Neuron (in vitro differentiated cells): ENCODE measurements at regions not wholly inside any gene's neighbourhood (a gene's known extent, or its start where the extent isn't known, plus 50 kb on each side); places are given as distances from the start of the nearest gene placed in this dataset.
"Not testable (repeated sequence)": the region's sequence is repeated elsewhere in the genome, so short reads cannot be mapped to it uniquely, and the experiment has no call there.

Source experiments
- H2AFZ ChIP-seq: one replicate; pipeline ENCODE4 v1.6.1; 2013; ENCODE audit warnings: low read depth, mild to moderate bottlenecking, inconsistent platforms, low read length, moderate library complexity
- H3K27me3 ChIP-seq: one replicate; pipeline ENCODE4 v1.6.1; 2013; ENCODE audit warnings: low read length; ENCODE audit not compliant: insufficient read depth
- H3K36me3 ChIP-seq: one replicate; pipeline ENCODE4 v1.6.1; 2013; ENCODE audit warnings: low read length; ENCODE audit not compliant: insufficient read depth
- H3K4me1 ChIP-seq: one replicate; pipeline ENCODE4 v1.6.1; 2013; ENCODE audit warnings: low read length; ENCODE audit not compliant: insufficient read depth
- H3K4me3 ChIP-seq: 2 replicates; pipeline ENCODE4 v1.5.1; 2013; ENCODE audit warnings: mild to moderate bottlenecking, low read length, moderate library complexity
- H3K9me3 ChIP-seq: one replicate; pipeline ENCODE4 v1.6.1; 2013; ENCODE audit warnings: low read length

- Histone ChIP-seq H3K9me3 (no peaks in the 10 kb centered on the region), H3K4me1 (no peaks in the 10 kb centered on the region), H3K27me3 (no peaks in the 10 kb centered on the region), H3K4me3 (no peak overlapping the region), H3K36me3 (no peaks in the 10 kb centered on the region), H2AFZ (no peak overlapping the region)
These were observed 389.1 kb upstream of the ANKRD30A start for GRCh38 chr10:36736311-36736710.

- H3K27me3 ChIP-seq, H3K4me1 ChIP-seq, H3K9me3 ChIP-seq, H3K36me3 ChIP-seq, H2AFZ ChIP-seq, H3K4me3 ChIP-seq: not testable (repeated sequence)
These were observed 390.8 kb upstream of the ANKRD30A start for GRCh38 chr10:36734590-36734989.

- H2AFZ ChIP-seq: no peak overlapping the region
- no peaks in the 10 kb centered on the region for H3K9me3 ChIP-seq
- H3K36me3 ChIP-seq: no peaks in the 10 kb centered on the region
- no peak overlapping the region for H3K4me3 ChIP-seq
- no peaks in the 10 kb centered on the region for H3K4me1 ChIP-seq
- H3K27me3 ChIP-seq: no peaks in the 10 kb centered on the region
These were observed 395.1 kb upstream of the ANKRD30A start for GRCh38 chr10:36730316-36730715.

GRCh38 chr10:36728626-36729025 lies 396.8 kb upstream of the ANKRD30A start:
- Histone ChIP-seq H2AFZ (no peak overlapping the region), H3K36me3 (no peaks in the 10 kb centered on the region), H3K4me3 (no peak overlapping the region), H3K27me3 (no peaks in the 10 kb centered on the region), H3K4me1 (peaks cover 3% of the 10 kb centered on the region), H3K9me3 (no peaks in the 10 kb centered on the region)

GRCh38 chr10:36725581-36726520 lies 399.5 kb upstream of the ANKRD30A start:
- Histone ChIP-seq H3K27me3 (no peaks in the 10 kb centered on the region), H2AFZ (no peak overlapping the region), H3K4me3 (no peak overlapping the region), H3K4me1 (peaks cover 3% of the 10 kb centered on the region), H3K36me3 (no peaks in the 10 kb centered on the region), H3K9me3 (no peaks in the 10 kb centered on the region)

GRCh38 chr10:36722777-36723176 lies 402.6 kb upstream of the ANKRD30A start:
- Histone ChIP-seq H3K36me3 (no peaks in the 10 kb centered on the region), H3K4me1 (peaks cover 3% of the 10 kb centered on the region), H3K4me3 (no peak overlapping the region), H2AFZ (no peak overlapping the region), H3K27me3 (no peaks in the 10 kb centered on the region), H3K9me3 (no peaks in the 10 kb centered on the region)

GRCh38 chr10:36721871-36722270 lies 403.5 kb upstream of the ANKRD30A start:
- no peaks in the 10 kb centered on the region for H3K36me3 ChIP-seq
- no peaks in the 10 kb centered on the region for H3K27me3 ChIP-seq
- H3K4me3 ChIP-seq: no peak overlapping the region
- H2AFZ ChIP-seq: no peak overlapping the region
- no peaks in the 10 kb centered on the region for H3K9me3 ChIP-seq
- peaks cover 3% of the 10 kb centered on the region for H3K4me1 ChIP-seq

GRCh38 chr10:36720895-36721294 lies 404.5 kb upstream of the ANKRD30A start:
- H3K27me3 ChIP-seq: no peaks in the 10 kb centered on the region
- no peaks in the 10 kb centered on the region for H3K36me3 ChIP-seq
- H2AFZ ChIP-seq: no peak overlapping the region
- no peak overlapping the region for H3K4me3 ChIP-seq
- H3K4me1 ChIP-seq: peaks cover 3% of the 10 kb centered on the region
- H3K9me3 ChIP-seq: no peaks in the 10 kb centered on the region

- Histone ChIP-seq H3K4me3 (no peak overlapping the region), H3K9me3 (no peaks in the 10 kb centered on the region), H2AFZ (no peak overlapping the region), H3K4me1 (no peaks in the 10 kb centered on the region), H3K27me3 (no peaks in the 10 kb centered on the region), H3K36me3 (no peaks in the 10 kb centered on the region)
These were observed 408.3 kb upstream of the ANKRD30A start for GRCh38 chr10:36717118-36717517.

- H3K36me3 ChIP-seq: no peaks in the 10 kb centered on the region
- no peak overlapping the region for H3K4me3 ChIP-seq
- H3K9me3 ChIP-seq: no peaks in the 10 kb centered on the region
- H3K4me1 ChIP-seq: no peaks in the 10 kb centered on the region
- no peak overlapping the region for H2AFZ ChIP-seq
- no peaks in the 10 kb centered on the region for H3K27me3 ChIP-seq
These were observed 409.1 kb upstream of the ANKRD30A start for GRCh38 chr10:36716291-36716690.

GRCh38 chr10:36712695-36713094 lies 412.7 kb upstream of the ANKRD30A start:
- no peaks in the 10 kb centered on the region for H3K27me3 ChIP-seq
- H2AFZ ChIP-seq: no peak overlapping the region
- H3K9me3 ChIP-seq: no peaks in the 10 kb centered on the region
- no peaks in the 10 kb centered on the region for H3K36me3 ChIP-seq
- no peak overlapping the region for H3K4me3 ChIP-seq
- no peaks in the 10 kb centered on the region for H3K4me1 ChIP-seq

GRCh38 chr10:36711361-36711760 lies 414.0 kb upstream of the ANKRD30A start:
- H3K9me3 ChIP-seq: no peaks in the 10 kb centered on the region
- no peaks in the 10 kb centered on the region for H3K4me1 ChIP-seq
- no peak overlapping the region for H2AFZ ChIP-seq
- no peaks in the 10 kb centered on the region for H3K36me3 ChIP-seq
- no peak overlapping the region for H3K4me3 ChIP-seq
- H3K27me3 ChIP-seq: no peaks in the 10 kb centered on the region

GRCh38 chr10:36704124-36704523 lies 421.3 kb upstream of the ANKRD30A start:
- Histone ChIP-seq H3K36me3 (no peaks in the 10 kb centered on the region), H2AFZ (no peak overlapping the region), H3K9me3 (no peaks in the 10 kb centered on the region), H3K4me3 (no peak overlapping the region), H3K27me3 (no peaks in the 10 kb centered on the region), H3K4me1 (no peaks in the 10 kb centered on the region)

GRCh38 chr10:36703179-36703578 lies 422.2 kb upstream of the ANKRD30A start:
- Histone ChIP-seq H3K36me3 (no peaks in the 10 kb centered on the region), H3K4me1 (no peaks in the 10 kb centered on the region), H3K4me3 (no peak overlapping the region), H3K9me3 (no peaks in the 10 kb centered on the region), H2AFZ (no peak overlapping the region), H3K27me3 (no peaks in the 10 kb centered on the region)
